Activated CD8-positive, alpha-beta T cell treated with anti-CD3 and anti-CD28 coated beads, Interleukin-2, amount 10 ng/mL, durations not matched to agents 7 days and 5 days (primary cell): ENCODE measurements at regions not wholly inside any gene's neighbourhood (a gene's known extent, or its start where the extent isn't known, plus 50 kb on each side); places are given as distances from the start of the nearest gene placed in this dataset.
"Not testable (repeated sequence)": the region's sequence is repeated elsewhere in the genome, so short reads cannot be mapped to it uniquely, and the experiment has no call there.

Source experiments
- ATAC-seq: fragments of 150-1000 bp; cut with Tn5 transposase; one replicate; pipeline ENCODE4 v1.10.0; 2021; ENCODE audit warnings: moderate library complexity
- CTCF ChIA-PET: fragments of 350-600 bp; sonication (Branson Sonifier 250); formaldehyde crosslinking; loops from one replicate; lab custom pipeline; 2021; ENCODE audit warnings: antibody characterized with exemption; lab: Charles Lee
- POLR2A ChIA-PET: fragments of 350-600 bp; sonication (Branson Sonifier 250); formaldehyde crosslinking; loops from one replicate; lab custom pipeline; 2021; ENCODE audit warnings: antibody characterized with exemption; lab: Charles Lee
- DNase-seq: peaks from one replicate; pipeline ENCODE4 v3.0.0-alpha.2; 2020
- H3K27ac Mint-ChIP-seq: one replicate; pipeline ENCODE4 v1.8.0; 2021; ENCODE audit warnings: mild to moderate bottlenecking, mixed read lengths
- H3K27me3 Mint-ChIP-seq: one replicate; pipeline ENCODE4 v1.8.0; 2021; ENCODE audit warnings: low read depth, mixed read lengths
- H3K36me3 Mint-ChIP-seq: one replicate; pipeline ENCODE4 v1.8.0; 2021; ENCODE audit warnings: low read depth, mixed read lengths
- H3K4me1 Mint-ChIP-seq: one replicate; pipeline ENCODE4 v1.8.0; 2021; ENCODE audit warnings: low read depth, mixed read lengths
- H3K4me3 Mint-ChIP-seq: one replicate; pipeline ENCODE4 v1.8.0; 2021; ENCODE audit warnings: mild to moderate bottlenecking, mixed read lengths
- H3K9me3 Mint-ChIP-seq: one replicate; pipeline ENCODE4 v1.8.0; 2022; ENCODE audit warnings: mixed read lengths; ENCODE audit not compliant: insufficient read depth

GRCh38 chr12:131394752-131395151 is 316.1 kb upstream of the SFSWAP start:
- H3K27me3 Mint-ChIP-seq, POLR2A ChIA-PET, CTCF ChIA-PET, H3K27ac Mint-ChIP-seq, H3K36me3 Mint-ChIP-seq, H3K9me3 Mint-ChIP-seq, H3K4me1 Mint-ChIP-seq, DNase-seq, H3K4me3 Mint-ChIP-seq, ATAC-seq: not testable (repeated sequence)

DNA sequence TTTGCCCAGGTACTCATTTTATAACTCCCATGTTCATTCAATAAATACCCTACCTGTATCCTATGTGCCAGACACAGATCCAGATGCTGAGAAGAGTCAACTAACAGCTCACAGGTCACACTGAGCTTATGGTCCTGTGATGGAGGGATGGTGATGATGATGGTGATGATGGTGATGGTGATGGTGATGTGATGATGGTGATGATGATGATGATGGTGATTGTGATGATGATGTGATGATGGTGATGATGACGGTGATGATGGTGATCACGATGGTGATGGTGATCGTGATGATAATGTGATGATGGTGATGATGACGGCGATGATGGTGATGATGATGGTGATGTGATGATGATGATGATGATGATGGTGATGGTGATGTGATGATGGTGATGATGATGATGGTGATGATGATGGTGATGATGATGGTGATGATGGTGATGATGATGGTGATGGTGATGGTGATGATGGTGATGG is 315.6 kb upstream of the SFSWAP start:
- CTCF ChIA-PET, H3K4me3 Mint-ChIP-seq, H3K27me3 Mint-ChIP-seq, DNase-seq, ATAC-seq, H3K36me3 Mint-ChIP-seq, POLR2A ChIA-PET, H3K4me1 Mint-ChIP-seq, H3K27ac Mint-ChIP-seq, H3K9me3 Mint-ChIP-seq: not testable (repeated sequence)

DNA sequence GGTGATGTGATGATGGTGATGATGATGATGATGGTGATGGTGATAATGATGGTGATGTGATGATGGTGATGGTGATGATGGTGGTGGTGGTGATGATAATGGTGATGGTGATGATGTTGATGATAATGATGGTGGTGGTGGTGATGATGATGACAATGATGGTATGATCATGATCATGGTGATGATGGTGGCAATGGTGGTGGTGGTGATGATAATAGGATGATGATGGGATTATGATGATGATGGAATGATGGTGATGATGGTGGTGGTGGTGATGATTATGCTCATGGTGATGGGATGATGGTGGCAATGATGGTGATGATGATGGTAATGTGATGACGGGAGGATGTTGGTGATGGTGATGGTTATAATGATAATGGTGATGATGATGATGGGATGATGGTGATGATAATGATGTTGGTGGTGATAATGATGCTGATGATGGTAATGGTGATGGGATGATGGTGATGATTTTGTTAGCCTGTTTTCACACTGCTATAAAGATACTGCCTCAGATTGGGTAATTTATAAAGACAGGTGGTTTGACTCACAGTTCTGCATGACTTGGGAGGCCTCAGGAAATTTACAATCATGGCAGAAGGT is 314.8 kb upstream of the SFSWAP start:
- Mint-ChIP-seq H3K4me3 (no peak overlapping the region), H3K27ac (no peak overlapping the region), H3K27me3 (no peaks in the 10 kb centered on the region), H3K9me3 (peaks cover 3% of the 10 kb centered on the region), H3K36me3 (no peaks in the 10 kb centered on the region), H3K4me1 (no peaks in the 10 kb centered on the region)
- ChIA-PET POLR2A (no interaction called here), CTCF (no interaction called here)
- ATAC-seq, result no peak
- no peak for DNase-seq

GRCh38 chr12:131397493-131398181 is 313.3 kb upstream of the SFSWAP start:
- Mint-ChIP-seq H3K27ac (no peak overlapping the region), H3K9me3 (peaks cover 3% of the 10 kb centered on the region), H3K4me1 (no peaks in the 10 kb centered on the region), H3K36me3 (no peaks in the 10 kb centered on the region), H3K27me3 (no peaks in the 10 kb centered on the region), H3K4me3 (no peak overlapping the region)
- ATAC-seq, result no peak
- CTCF ChIA-PET, result no interaction called here
- POLR2A ChIA-PET, result no interaction called here
- DNase-seq, result no peak

DNA sequence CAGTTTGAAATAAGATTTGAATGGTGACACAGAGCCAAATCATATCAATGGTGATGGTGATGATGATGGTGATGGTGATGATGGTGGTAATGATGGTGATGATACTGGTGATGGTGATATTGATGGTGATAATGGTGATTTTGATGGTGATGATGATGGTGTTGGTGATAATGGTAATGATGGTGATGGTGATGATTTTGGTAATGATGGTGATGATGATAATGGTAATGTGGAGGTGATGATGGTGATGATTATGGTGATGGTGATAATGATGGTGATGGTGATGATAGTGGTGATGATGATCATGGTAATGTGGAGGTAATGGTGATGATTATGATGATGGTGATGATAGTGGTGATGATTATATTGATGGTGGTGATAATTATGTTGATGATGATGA is 311.9 kb upstream of the SFSWAP start:
- H3K4me1 Mint-ChIP-seq, result no peaks in the 10 kb centered on the region
- H3K27me3 Mint-ChIP-seq, result no peaks in the 10 kb centered on the region
- DNase-seq, result no peak
- H3K36me3 Mint-ChIP-seq, result no peaks in the 10 kb centered on the region
- H3K27ac Mint-ChIP-seq, result no peak overlapping the region
- ChIA-PET CTCF (no interaction called here), POLR2A (no interaction called here)
- ATAC-seq, result no peak
- no peak overlapping the region for H3K4me3 Mint-ChIP-seq
- peaks cover 3% of the 10 kb centered on the region for H3K9me3 Mint-ChIP-seq

GRCh38 chr12:131400668-131401294 is 310.1 kb upstream of the SFSWAP start:
- CTCF ChIA-PET, H3K27ac Mint-ChIP-seq, POLR2A ChIA-PET, H3K4me3 Mint-ChIP-seq, ATAC-seq, DNase-seq, H3K9me3 Mint-ChIP-seq, H3K36me3 Mint-ChIP-seq, H3K4me1 Mint-ChIP-seq, H3K27me3 Mint-ChIP-seq: not testable (repeated sequence)

DNA sequence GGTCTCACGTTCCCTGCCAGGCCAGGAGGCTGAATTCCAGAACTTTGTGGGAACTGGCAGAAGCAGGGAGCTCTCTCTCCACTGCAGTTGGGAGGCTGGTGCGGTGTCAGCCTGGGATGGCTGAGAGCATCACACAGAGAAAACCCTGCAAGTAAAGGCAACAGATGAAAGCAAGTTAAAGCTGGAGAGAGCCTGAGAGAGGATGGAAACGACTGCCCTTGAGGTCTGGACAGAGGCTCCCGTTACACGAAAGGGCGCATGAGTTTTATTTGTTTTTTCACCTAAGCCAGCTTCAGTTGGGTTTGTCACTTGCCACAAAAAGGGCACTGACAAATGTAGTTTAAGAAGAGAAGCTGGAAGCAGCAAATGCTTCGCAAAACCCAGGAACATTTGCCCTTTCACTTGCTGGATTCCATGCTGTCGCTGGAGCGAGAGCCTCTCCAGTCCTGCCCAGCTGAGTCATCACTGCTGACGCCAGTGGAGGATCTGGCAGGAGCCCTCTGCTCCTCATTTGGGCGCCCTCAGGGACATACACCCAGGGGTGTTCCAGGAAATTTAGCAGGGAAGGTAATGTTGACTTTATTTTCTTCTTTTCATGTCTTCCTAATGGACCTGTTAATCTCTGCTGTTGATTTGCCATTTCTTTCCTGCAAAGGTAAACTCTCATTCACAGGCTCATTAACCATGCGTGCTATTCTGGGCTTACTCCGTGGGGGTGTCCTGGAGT is 308.8 kb upstream of the SFSWAP start:
- H3K4me3 Mint-ChIP-seq, CTCF ChIA-PET, H3K9me3 Mint-ChIP-seq, DNase-seq, POLR2A ChIA-PET, H3K36me3 Mint-ChIP-seq, H3K27me3 Mint-ChIP-seq, ATAC-seq, H3K27ac Mint-ChIP-seq, H3K4me1 Mint-ChIP-seq: not testable (repeated sequence)

DNA sequence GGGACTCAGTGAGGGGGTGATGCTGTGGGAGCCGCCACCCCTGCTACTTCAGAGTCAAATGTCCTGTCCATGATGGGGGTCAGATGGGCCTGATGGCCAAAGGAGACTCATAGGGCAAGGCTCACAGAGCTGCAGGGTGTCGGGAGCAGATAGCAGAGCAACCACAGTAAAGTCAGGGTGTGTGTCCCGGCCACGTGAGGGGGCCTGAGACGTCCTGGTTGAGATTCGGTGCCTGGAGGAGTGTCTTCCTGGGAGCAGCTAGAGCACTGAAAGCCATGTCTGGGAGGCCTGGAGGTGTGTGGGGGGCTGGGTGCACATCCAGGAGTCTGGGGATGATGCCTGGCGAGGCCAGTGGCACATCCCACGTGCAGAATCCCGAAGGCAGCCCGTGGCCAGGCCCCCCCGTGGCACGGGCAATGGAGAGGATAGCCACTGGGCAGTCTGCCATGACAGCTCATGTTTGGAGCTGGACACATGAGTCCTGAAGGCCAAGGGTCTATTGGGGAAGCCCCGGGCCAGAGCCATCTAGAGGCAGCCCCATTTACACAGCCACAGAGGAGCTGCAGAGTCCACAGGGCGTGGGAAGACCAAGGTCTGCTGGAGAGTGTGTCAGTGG is 308.0 kb upstream of the SFSWAP start:
- Mint-ChIP-seq H3K9me3 (no peaks in the 10 kb centered on the region), H3K27ac (no peak overlapping the region), H3K4me1 (no peaks in the 10 kb centered on the region), H3K4me3 (no peak overlapping the region), H3K27me3 (no peaks in the 10 kb centered on the region), H3K36me3 (no peaks in the 10 kb centered on the region)
- ATAC-seq, result no peak
- ChIA-PET POLR2A (no interaction called here), CTCF (no interaction called here)
- DNase-seq, result no peak

- Mint-ChIP-seq H3K27ac (no peak overlapping the region), H3K9me3 (no peaks in the 10 kb centered on the region), H3K4me3 (no peak overlapping the region), H3K4me1 (no peaks in the 10 kb centered on the region), H3K27me3 (no peaks in the 10 kb centered on the region), H3K36me3 (no peaks in the 10 kb centered on the region)
- ChIA-PET POLR2A (no interaction called here), CTCF (no interaction called here)
- DNase-seq (no peak), ATAC-seq (no peak)
Observed at GRCh38 chr12:131403676-131404075, 307.2 kb upstream of the SFSWAP start.

- CTCF ChIA-PET, result no interaction called here
- H3K36me3 Mint-ChIP-seq, result no peaks in the 10 kb centered on the region
- H3K9me3 Mint-ChIP-seq, result no peaks in the 10 kb centered on the region
- DNase-seq, result no peak
- POLR2A ChIA-PET, result no interaction called here
- H3K27me3 Mint-ChIP-seq, result peaks cover 2% of the 10 kb centered on the region
- H3K4me3 Mint-ChIP-seq, result no peak overlapping the region
- no peak overlapping the region for H3K27ac Mint-ChIP-seq
- ATAC-seq, result no peak
- no peaks in the 10 kb centered on the region for H3K4me1 Mint-ChIP-seq
Observed at GRCh38 chr12:131404705-131405104, 306.2 kb upstream of the SFSWAP start.

DNA sequence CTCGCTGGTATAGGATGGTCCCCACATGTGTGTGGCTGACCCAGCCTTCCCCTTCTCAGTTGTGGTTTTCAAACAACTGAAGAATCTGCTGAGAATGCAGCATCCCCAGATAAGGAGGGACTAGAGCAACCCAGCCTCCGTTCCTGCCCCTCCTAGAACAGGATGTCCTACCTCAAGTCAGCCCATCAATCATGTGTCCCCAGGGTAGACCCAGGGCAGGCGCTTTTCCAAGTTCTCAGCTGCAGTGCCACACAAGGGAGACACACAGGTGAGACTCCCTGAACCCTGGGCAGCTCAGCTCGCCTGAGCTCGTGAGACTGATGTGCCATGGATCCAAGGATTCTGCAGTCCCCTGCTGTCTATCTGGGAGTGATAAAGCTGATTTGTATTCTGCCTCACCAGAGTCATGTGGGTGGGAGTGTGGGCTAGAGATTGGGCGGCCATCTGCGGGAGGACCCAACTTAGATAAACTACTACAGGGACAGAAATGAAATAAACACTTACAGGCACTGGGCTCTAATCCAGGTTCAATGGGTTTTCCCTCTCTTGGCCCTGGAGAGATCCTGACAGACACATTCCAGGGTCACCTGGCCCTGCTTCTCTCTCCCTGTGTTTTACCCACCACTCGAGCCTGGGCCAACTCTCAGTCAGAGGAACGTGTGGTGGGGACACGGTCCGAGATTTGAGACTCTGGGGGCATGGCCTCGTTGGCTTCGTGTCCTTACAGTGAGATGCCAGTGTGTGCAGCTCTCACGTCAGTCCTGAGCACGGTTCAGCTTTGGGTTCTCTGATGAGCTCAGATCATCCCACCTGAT is 303.5 kb upstream of the SFSWAP start:
- DNase-seq (no peak), ATAC-seq (no peak)
- Mint-ChIP-seq H3K27ac (no peak overlapping the region), H3K27me3 (peaks cover 4% of the 10 kb centered on the region), H3K36me3 (no peaks in the 10 kb centered on the region), H3K4me1 (no peaks in the 10 kb centered on the region), H3K9me3 (no peaks in the 10 kb centered on the region), H3K4me3 (no peak overlapping the region)
- POLR2A ChIA-PET, result no interaction called here
- CTCF ChIA-PET, result no interaction called here
